HEK293 (cell line): ENCODE measurements at regions not wholly inside any gene's neighbourhood (a gene's known extent, or its start where the extent isn't known, plus 50 kb on each side); places are given as distances from the start of the nearest gene placed in this dataset.

Experiments used
- ATF2 ChIP-seq: fragments of 450-650 bp; formaldehyde crosslinking; IDR thresholded peaks from 2 replicates; pipeline ENCODE4 v1.5.1; 2016; ENCODE audit warnings: missing biosample characterization, missing genetic modification characterization, low read depth
- ZNF274 ChIP-seq, 2 experiments: fragments of 200-500 bp in 1 of 2; fragments of 450-650 bp in 1 of 2; sonication (Bioruptor generic) in 1 of 2; formaldehyde crosslinking in 1 of 2; IDR thresholded peaks; 2 replicates each; pipeline versions ENCODE4 v1.5.1 to v1.6.1; 2014 to 2016; ENCODE audit warnings: borderline replicate concordance in 1 of 2, inconsistent platforms in 1 of 2, low read length in 1 of 2, missing biosample characterization in 1 of 2, missing genetic modification characterization in 1 of 2
- ZNF292 ChIP-seq: fragments of 450-650 bp; formaldehyde crosslinking; IDR thresholded peaks from 2 replicates; pipeline ENCODE4 v1.5.1; 2016; ENCODE audit warnings: low read depth, missing biosample characterization, missing genetic modification characterization, borderline replicate concordance
- ZNF785 ChIP-seq: fragments of 450-650 bp; formaldehyde crosslinking; IDR thresholded peaks from 2 replicates; pipeline ENCODE4 v1.5.1; 2016; ENCODE audit warnings: missing biosample characterization, missing genetic modification characterization
- TF ChIP-seq, protein P1 (sequence below): fragments of 450-650 bp; formaldehyde crosslinking; IDR thresholded peaks from 2 replicates; pipeline ENCODE4 v1.5.1; 2016; ENCODE audit warnings: missing biosample characterization, missing genetic modification characterization
- TF ChIP-seq, protein P2 (sequence below): fragments of 450-650 bp; formaldehyde crosslinking; IDR thresholded peaks from 2 replicates; pipeline ENCODE4 v1.5.1; 2017; ENCODE audit warnings: missing biosample characterization, missing genetic modification characterization

- TF ChIP-seq ATF2 (tag by site-specific recombination) (no peak), ZNF292 (tag by site-specific recombination) (no peak), ZNF785 (tag by site-specific recombination) (no peak), ZNF274 (IDR thresholded peaks at IDR 0.05; ENCODE audit: low read length) (no peak), ZNF274 (tag by site-specific recombination; IDR thresholded peaks at IDR 0.05; ENCODE audit: borderline replicate concordance) (no peak)
- TF ChIP-seq, protein P1, sequence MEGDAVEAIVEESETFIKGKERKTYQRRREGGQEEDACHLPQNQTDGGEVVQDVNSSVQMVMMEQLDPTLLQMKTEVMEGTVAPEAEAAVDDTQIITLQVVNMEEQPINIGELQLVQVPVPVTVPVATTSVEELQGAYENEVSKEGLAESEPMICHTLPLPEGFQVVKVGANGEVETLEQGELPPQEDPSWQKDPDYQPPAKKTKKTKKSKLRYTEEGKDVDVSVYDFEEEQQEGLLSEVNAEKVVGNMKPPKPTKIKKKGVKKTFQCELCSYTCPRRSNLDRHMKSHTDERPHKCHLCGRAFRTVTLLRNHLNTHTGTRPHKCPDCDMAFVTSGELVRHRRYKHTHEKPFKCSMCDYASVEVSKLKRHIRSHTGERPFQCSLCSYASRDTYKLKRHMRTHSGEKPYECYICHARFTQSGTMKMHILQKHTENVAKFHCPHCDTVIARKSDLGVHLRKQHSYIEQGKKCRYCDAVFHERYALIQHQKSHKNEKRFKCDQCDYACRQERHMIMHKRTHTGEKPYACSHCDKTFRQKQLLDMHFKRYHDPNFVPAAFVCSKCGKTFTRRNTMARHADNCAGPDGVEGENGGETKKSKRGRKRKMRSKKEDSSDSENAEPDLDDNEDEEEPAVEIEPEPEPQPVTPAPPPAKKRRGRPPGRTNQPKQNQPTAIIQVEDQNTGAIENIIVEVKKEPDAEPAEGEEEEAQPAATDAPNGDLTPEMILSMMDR (tag by site-specific recombination), result no peak
- TF ChIP-seq, protein P2, sequence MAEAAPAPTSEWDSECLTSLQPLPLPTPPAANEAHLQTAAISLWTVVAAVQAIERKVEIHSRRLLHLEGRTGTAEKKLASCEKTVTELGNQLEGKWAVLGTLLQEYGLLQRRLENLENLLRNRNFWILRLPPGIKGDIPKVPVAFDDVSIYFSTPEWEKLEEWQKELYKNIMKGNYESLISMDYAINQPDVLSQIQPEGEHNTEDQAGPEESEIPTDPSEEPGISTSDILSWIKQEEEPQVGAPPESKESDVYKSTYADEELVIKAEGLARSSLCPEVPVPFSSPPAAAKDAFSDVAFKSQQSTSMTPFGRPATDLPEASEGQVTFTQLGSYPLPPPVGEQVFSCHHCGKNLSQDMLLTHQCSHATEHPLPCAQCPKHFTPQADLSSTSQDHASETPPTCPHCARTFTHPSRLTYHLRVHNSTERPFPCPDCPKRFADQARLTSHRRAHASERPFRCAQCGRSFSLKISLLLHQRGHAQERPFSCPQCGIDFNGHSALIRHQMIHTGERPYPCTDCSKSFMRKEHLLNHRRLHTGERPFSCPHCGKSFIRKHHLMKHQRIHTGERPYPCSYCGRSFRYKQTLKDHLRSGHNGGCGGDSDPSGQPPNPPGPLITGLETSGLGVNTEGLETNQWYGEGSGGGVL (tag by site-specific recombination), result no peak
Observed at GRCh38 chr11:37298173-37298572, 700.1 kb upstream of the RAG2 start.
